ENCODE measurements at regions not wholly inside any gene's neighbourhood (a gene's known extent, or its start where the extent isn't known, plus 50 kb on each side); places are given as distances from the start of the nearest gene placed in this dataset.

DNA sequence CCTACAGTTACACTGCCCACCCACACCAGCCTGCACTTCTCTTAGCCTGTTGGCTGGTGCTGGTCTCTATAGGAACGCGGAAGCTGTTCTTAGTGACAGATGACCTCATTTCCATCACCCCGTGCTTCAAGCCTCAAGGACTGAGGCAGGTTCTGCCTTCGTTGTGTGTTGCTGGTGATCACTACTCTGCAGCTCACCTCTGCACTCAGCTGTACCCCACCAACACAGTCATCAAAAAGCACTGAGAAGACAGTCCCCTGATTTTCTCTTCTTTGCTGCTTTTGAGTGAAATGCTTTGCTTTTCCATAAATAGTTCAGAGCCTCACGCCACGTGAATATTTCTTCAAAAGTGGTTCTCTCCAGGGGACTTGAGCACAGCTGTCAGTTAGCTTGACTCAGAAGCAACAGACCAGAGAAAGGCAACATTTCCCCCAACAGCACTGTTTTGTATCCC is 225.7 kb upstream of the CCDC150 start:
- TF ChIP-seq, protein P1, sequence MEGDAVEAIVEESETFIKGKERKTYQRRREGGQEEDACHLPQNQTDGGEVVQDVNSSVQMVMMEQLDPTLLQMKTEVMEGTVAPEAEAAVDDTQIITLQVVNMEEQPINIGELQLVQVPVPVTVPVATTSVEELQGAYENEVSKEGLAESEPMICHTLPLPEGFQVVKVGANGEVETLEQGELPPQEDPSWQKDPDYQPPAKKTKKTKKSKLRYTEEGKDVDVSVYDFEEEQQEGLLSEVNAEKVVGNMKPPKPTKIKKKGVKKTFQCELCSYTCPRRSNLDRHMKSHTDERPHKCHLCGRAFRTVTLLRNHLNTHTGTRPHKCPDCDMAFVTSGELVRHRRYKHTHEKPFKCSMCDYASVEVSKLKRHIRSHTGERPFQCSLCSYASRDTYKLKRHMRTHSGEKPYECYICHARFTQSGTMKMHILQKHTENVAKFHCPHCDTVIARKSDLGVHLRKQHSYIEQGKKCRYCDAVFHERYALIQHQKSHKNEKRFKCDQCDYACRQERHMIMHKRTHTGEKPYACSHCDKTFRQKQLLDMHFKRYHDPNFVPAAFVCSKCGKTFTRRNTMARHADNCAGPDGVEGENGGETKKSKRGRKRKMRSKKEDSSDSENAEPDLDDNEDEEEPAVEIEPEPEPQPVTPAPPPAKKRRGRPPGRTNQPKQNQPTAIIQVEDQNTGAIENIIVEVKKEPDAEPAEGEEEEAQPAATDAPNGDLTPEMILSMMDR (conservative IDR thresholded peaks at IDR 0.05; ENCODE audit: low read depth, low read length), result no peak
- H3K4me3 ChIP-seq (ENCODE audit: low read length), result no peak overlapping the region
- DNase-seq (ENCODE audit: low read depth), result no peak

DNA sequence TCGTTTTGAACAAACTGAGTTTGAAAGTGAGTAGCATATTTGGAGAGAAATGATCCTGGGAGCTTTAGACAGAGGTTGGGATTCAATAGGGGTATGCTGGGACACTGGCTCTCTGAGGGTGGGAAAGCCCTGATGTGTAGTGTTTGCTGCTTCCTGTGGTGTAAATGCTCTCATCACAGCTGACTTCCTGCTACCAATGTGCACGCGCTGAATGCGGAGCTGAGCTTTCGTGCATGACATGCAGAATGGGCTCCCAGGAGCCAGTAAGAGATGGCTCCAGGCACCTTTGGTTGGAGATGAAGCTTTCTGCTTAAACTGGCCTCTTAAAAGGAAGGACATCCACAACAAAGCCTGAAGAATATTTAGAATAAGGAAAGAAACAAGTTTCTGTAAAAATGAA is 224.1 kb upstream of the CCDC150 start:
- no peak for DNase-seq (ENCODE audit: low read depth)
- no peak overlapping the region for H3K4me3 ChIP-seq (ENCODE audit: low read length)
- TF ChIP-seq, protein P1 (conservative IDR thresholded peaks at IDR 0.05; ENCODE audit: low read depth, low read length), result no peak

DNA sequence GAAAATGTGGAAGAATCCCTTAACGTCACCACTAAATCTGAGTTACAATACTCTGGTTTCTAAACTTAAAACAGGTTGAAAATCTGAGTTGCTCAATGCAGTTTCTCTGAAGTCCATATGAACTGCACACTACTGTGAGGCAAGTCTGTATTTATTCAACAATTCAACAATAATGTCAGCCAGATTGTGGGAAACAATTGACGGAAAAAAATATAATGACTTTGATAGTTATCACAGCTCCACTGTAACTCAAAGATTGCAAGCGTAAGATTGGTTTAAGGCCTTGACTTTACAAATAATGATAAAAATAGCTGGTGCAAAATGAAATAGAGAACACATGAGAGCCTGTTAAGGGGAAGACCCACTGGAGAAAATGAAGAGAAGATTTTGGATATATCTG is 219.4 kb upstream of the CCDC150 start:
- DNase-seq (ENCODE audit: low read depth), result no peak
- TF ChIP-seq, protein P1 (conservative IDR thresholded peaks at IDR 0.05; ENCODE audit: low read depth, low read length), result no peak
- H3K4me3 ChIP-seq (ENCODE audit: low read length), result no peak overlapping the region

DNA sequence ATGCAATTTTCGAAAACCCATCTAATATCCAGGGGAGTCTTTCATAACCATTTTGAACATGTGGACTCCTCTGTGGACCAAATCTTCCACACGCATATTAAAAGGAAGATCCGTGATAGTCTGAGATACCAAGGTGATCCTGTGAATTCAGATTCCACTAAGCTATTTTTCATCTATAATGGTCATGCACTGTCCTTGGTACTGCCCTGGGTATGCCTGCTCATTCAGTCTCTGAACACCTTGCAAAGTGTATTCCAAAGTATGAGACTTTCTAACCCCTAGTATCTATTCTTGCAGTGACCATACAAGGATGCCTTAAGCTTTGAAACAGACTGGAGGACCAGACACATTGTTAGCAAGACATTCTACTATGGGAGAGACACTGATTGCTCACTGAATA is 217.6 kb upstream of the CCDC150 start:
- DNase-seq (ENCODE audit: low read depth), result no peak
- H3K4me3 ChIP-seq (ENCODE audit: low read length), result no peak overlapping the region
- TF ChIP-seq, protein P1 (conservative IDR thresholded peaks at IDR 0.05; ENCODE audit: low read depth, low read length), result no peak

DNA sequence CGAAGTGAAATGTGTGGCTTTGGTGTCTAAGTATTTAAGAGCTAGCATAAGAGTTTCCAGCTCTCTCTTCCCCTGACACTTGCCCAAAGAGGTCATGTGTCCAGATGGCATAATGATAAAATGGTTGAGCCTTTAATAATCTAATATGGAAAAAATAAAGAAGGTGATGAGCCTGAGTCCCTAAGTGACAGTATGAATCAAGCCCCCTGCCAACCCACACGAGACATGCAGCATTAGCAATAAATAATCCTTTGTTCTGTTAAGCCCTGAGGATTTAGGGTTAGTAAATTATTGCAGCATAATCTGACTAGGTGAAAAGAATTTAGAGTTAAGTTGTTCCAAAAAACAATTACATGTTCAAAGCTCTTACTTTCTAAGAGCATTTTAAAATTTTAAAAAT is 217.2 kb upstream of the CCDC150 start:
- DNase-seq (ENCODE audit: low read depth), result no peak
- TF ChIP-seq, protein P1 (conservative IDR thresholded peaks at IDR 0.05; ENCODE audit: low read depth, low read length), result no peak

DNA sequence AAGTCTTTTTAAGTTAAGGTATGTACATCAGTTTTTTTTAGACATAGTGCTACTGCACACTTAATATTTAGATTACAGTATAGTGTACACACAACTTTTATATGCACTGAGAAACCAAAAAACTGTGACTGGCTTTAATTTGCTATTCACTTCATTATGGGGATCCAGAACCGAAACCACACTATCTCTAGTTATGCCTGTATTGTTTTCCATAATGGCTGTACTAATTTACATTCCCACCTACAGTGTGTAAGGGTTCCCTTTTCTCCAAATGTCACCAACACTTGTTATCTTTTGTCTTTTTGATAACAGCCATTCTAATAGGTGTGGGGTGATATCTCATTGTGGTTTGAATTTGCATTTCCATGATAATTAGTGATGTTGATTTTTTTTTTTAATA is 213.4 kb upstream of the CCDC150 start:
- no peak for DNase-seq (ENCODE audit: low read depth)
- H3K4me3 ChIP-seq (ENCODE audit: low read length), result no peak overlapping the region
- TF ChIP-seq, protein P1 (conservative IDR thresholded peaks at IDR 0.05; ENCODE audit: low read depth, low read length), result no peak

More for the DNA sequence above, 217.2 kb upstream of the CCDC150 start:
- no peak overlapping the region for H3K4me3 ChIP-seq (ENCODE audit: low read length)

DNA sequence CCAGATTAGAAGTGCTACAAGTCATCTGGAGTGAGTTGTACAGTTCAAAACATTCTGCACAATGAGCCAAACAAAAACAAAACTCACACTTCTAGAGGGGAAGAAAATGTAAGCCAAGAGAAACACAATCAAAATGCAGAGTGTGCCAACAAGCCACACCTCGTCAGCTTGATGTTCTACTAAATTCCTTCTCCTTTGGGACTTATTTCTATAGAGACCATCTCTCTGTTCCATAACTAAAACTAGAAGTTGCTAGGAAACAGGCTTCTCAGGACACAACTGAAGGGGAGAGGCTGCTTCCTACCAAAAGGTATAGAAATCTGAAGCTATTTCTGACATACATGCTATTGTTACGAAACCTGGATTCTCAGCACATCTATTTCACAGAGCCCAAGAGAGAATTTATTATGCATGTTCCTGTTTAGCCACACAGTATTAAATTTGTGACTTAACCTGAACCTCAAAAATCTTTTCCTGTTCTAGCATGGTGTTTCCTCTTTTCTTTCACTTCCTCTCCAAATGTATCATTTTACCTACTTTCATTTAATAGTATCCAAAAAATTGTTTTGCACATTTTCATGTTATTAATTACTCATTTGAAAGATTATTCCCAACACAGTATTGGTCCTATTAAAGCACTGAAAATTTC is 211.4 kb upstream of the CCDC150 start:
- no peak for DNase-seq (ENCODE audit: low read depth)
- TF ChIP-seq, protein P1 (conservative IDR thresholded peaks at IDR 0.05; ENCODE audit: low read depth, low read length), result no peak
- H3K4me3 ChIP-seq (ENCODE audit: low read length), result no peak overlapping the region
